ENCODE measurements at regions not wholly inside any gene's neighbourhood (a gene's known extent, or its start where the extent isn't known, plus 50 kb on each side); places are given as distances from the start of the nearest gene placed in this dataset.

DNA sequence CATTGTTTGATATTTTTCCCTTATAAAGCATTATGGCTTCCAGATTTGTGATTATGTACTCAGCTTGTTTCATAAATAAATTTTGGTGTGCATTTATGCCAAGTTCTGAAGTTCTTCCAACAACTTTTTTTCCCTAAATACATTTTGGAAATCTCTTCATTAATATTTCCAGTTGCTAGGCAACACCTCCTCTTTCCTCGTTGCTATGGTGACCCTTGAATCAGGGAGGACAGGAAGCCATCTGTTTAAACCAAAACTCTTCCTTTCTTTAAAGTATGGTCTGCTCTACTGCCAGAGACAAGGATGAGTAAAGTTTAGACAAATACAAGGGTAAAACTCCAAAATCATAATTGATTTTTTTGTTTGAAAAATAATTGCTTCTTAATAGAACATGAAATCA is 779.3 kb downstream of the CDH9 start:
- Histone ChIP-seq H3K4me1 (no peaks in the 10 kb centered on the region), H3K27me3 (no peaks in the 10 kb centered on the region), H3K4me3 (no peak overlapping the region), H3K9me3 (no peaks in the 10 kb centered on the region), H3K27ac (no peak overlapping the region), H3K36me3 (no peaks in the 10 kb centered on the region)
- FAIRE-seq: no peak
- no peak for DNase-seq
- no peak for ATAC-seq
- TF ChIP-seq, protein P1, sequence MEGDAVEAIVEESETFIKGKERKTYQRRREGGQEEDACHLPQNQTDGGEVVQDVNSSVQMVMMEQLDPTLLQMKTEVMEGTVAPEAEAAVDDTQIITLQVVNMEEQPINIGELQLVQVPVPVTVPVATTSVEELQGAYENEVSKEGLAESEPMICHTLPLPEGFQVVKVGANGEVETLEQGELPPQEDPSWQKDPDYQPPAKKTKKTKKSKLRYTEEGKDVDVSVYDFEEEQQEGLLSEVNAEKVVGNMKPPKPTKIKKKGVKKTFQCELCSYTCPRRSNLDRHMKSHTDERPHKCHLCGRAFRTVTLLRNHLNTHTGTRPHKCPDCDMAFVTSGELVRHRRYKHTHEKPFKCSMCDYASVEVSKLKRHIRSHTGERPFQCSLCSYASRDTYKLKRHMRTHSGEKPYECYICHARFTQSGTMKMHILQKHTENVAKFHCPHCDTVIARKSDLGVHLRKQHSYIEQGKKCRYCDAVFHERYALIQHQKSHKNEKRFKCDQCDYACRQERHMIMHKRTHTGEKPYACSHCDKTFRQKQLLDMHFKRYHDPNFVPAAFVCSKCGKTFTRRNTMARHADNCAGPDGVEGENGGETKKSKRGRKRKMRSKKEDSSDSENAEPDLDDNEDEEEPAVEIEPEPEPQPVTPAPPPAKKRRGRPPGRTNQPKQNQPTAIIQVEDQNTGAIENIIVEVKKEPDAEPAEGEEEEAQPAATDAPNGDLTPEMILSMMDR (IDR thresholded peaks at IDR 0.05): no peak
- 28 to 46% methylated on average over 1 of the region's 1 CpG for WGBS, 2 donors
- intact Hi-C loops (cut with DNase I): no loop called here

GRCh38 chr5:26245321-26245720 is 793.1 kb downstream of the CDH9 start:
- no peaks in the 10 kb centered on the region for H3K4me1 ChIP-seq
- WGBS, 2 donors: 56 to 65% methylated on average over 5 of the region's 5 CpGs
- no peak for ATAC-seq
- TF ChIP-seq, protein P1 (IDR thresholded peaks at IDR 0.05): no peak
- H3K27me3 ChIP-seq: no peaks in the 10 kb centered on the region
- no peak for DNase-seq
- H3K27ac ChIP-seq: no peak overlapping the region
- intact Hi-C loops (cut with DNase I): no loop called here
- H3K36me3 ChIP-seq: no peaks in the 10 kb centered on the region
- H3K4me3 ChIP-seq: no peak overlapping the region
- FAIRE-seq: no peak
- no peaks in the 10 kb centered on the region for H3K9me3 ChIP-seq

DNA sequence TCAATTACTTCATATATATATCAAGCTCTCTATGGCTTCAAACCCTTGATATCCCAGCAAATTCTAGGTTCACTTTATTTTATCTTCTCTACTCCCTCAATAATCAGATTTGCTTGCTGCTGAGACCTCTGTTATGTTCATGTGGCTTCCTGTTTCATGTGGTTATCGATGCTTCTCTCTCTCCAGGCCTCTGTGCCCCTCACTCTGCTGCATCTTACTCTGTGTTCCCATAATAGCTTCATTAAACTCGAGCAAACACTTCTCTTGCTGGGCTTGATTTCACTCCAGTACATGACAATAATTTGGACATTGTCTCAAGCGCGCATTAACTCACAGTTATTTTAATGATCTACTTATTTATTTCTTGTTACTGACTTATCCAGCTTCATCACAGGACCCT is 798.8 kb downstream of the CDH9 start:
- Histone ChIP-seq H3K27ac (no peak overlapping the region), H3K4me3 (no peak overlapping the region), H3K27me3 (no peaks in the 10 kb centered on the region), H3K4me1 (no peaks in the 10 kb centered on the region), H3K36me3 (no peaks in the 10 kb centered on the region), H3K9me3 (no peaks in the 10 kb centered on the region)
- TF ChIP-seq, protein P1 (IDR thresholded peaks at IDR 0.05): no peak
- FAIRE-seq (no peak), DNase-seq (no peak), ATAC-seq (no peak)
- WGBS, 2 donors: 61 to 64% methylated on average over 4 of the region's 4 CpGs
- intact Hi-C loops (cut with DNase I): no loop called here

DNA sequence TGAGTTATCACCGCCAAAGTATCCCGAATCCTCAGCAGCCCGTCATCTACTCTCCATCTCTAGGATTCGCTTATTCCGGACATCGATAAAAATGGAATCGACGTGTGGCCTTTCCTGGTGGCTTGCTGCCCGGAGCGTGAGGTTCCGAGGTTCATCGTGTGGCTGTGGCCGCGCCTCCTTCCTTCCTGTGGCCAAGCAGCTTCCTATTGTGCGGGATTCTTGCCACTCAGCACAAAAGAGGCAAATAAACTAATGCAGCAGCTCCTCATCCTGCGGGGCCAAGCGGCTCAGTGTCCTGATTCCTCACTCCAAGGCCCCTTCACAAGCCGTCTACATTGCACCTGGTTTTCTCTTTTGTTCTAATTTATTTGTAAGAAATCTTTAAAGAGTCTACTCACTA is 800.9 kb downstream of the CDH9 start:
- TF ChIP-seq, protein P1 (IDR thresholded peaks at IDR 0.05): no peak
- DNase-seq (no peak), ATAC-seq (no peak), FAIRE-seq (no peak)
- 83 to 93% methylated on average over 18 of the region's 18 CpGs for WGBS, 2 donors
- H3K4me1 ChIP-seq: no peaks in the 10 kb centered on the region
- no peaks in the 10 kb centered on the region for H3K9me3 ChIP-seq
- intact Hi-C loops (cut with DNase I): no loop called here
- H3K27me3 ChIP-seq: no peaks in the 10 kb centered on the region
- no peaks in the 10 kb centered on the region for H3K36me3 ChIP-seq
- H3K27ac ChIP-seq: no peak overlapping the region
- no peak overlapping the region for H3K4me3 ChIP-seq

- ATAC-seq (no peak), FAIRE-seq (no peak), DNase-seq (no peak)
- Histone ChIP-seq H3K27ac (no peak overlapping the region), H3K27me3 (no peaks in the 10 kb centered on the region), H3K9me3 (no peaks in the 10 kb centered on the region), H3K4me3 (no peak overlapping the region), H3K36me3 (no peaks in the 10 kb centered on the region), H3K4me1 (no peaks in the 10 kb centered on the region)
- intact Hi-C loops (cut with DNase I): no loop called here
- 90 to 94% methylated on average over 12 of the region's 12 CpGs for WGBS, 2 donors
- TF ChIP-seq, protein P1 (IDR thresholded peaks at IDR 0.05): no peak
These were observed 801.5 kb downstream of the CDH9 start for GRCh38 chr5:26236936-26237335.

Data from pancreas (tissue), 10 donors.